Adrenal gland (tissue), 9 donors: ENCODE measurements at regions not wholly inside any gene's neighbourhood (a gene's known extent, or its start where the extent isn't known, plus 50 kb on each side); places are given as distances from the start of the nearest gene placed in this dataset.

Experiments used
- DNase-seq, 7 donors: peaks; one replicate each; pipeline ENCODE4 v3.0.0-alpha.2; 2019 to 2020
- H3K27ac ChIP-seq, 5 donors: fragments of 200-600 bp; sonication (generic) in 4 of 5; 1 replicate in 3 of 5; 2 replicates in 2 of 5; pipeline versions ENCODE4 v1.5.1 to v1.8.0; 2016 to 2020; ENCODE audit warnings: mild to moderate bottlenecking in 1 of 5
- H3K27me3 ChIP-seq: fragments of 200-600 bp; 2 replicates; pipeline ENCODE4 v1.8.0; 2021
- H3K36me3 ChIP-seq, 2 donors: fragments of 200-600 bp; replicated peaks in 1 of 2; 1 replicate in 1 of 2; 2 replicates in 1 of 2; pipeline versions ENCODE4 v1.5.1 to v1.8.0; 2018 to 2022
- H3K4me1 ChIP-seq, 2 donors: fragments of 200-600 bp; replicated peaks in 1 of 2; 1 replicate in 1 of 2; 2 replicates in 1 of 2; pipeline versions ENCODE4 v1.5.1 to v1.8.0; 2018 to 2021
- H3K4me3 ChIP-seq, 4 donors: fragments of 200-600 bp; sonication (generic) in 3 of 4; one replicate each; pipeline ENCODE4 v1.5.1; 2016 to 2018
- H3K9me3 ChIP-seq, 3 donors: fragments of 200-600 bp; sonication (generic) in 1 of 3; replicated peaks in 1 of 3; 1 replicate in 2 of 3; 2 replicates in 1 of 3; pipeline versions ENCODE4 v1.5.1 to v1.8.0; 2016 to 2021
- CTCF ChIP-seq, 6 experiments: fragments of 450-650 bp in 4 of 6; fragments of 200-600 bp in 2 of 6; sonication (generic) in 1 of 6; IDR thresholded peaks; 1 replicate in 5 of 6; 2 replicates in 1 of 6; pipeline versions ENCODE4 v1.5.1 to v1.8.0; 2016 to 2021; ENCODE audit warnings: antibody characterized with exemption in 6 of 6, mild to moderate bottlenecking in 2 of 6, moderate library complexity in 1 of 6
- POLR2A ChIP-seq, 2 donors: fragments of 450-650 bp; IDR thresholded peaks; one replicate each; pipeline ENCODE4 v1.6.1; 2017; ENCODE audit warnings: antibody characterized with exemption in 2 of 2, mild to moderate bottlenecking in 2 of 2, moderate library complexity in 1 of 2
- WGBS, 4 donors: extraction: QIAGEN DNeasy Blood & Tissue Kit in 2 of 4; methylation state at CpG; one replicate each; pipeline versions ENCODE4 v1.1.5 to v1.1.7; 2013 to 2017; 5-methylcytosine and 5-hydroxymethylcytosine counted together
- intact Hi-C, 2 donors: fragments of 100-400 bp; cut with DNase I; formaldehyde crosslinking; loops; one replicate each; pipeline versions ENCODE4 v1.14.1 to v1.15.0; 2022 to 2023
- donor health status: healthy with polysubstance abuse.
- donor health status: Bipolar disorder and iron deficiency.
- donor health status: DM: yes; HTN: yes; CAD: no.
- donor health status: DM: no; HTN: no; CAD: no.
- donor health status: DM: no; HTN: no; CAD: no.

- H3K27me3 ChIP-seq = no peaks in the 10 kb centered on the region
- H3K4me1 ChIP-seq = no peaks in the 10 kb centered on the region
- intact Hi-C loops = no loop called here
- no peaks in the 10 kb centered on the region for H3K36me3 ChIP-seq
- no peak for DNase-seq
- H3K9me3 ChIP-seq = no peaks in the 10 kb centered on the region
- TF ChIP-seq CTCF (IDR thresholded peaks at IDR 0.05) (no peak), POLR2A (IDR thresholded peaks at IDR 0.05) (no peak)
- H3K27ac ChIP-seq = no peak overlapping the region
- 83 to 86% (median 85%) methylated on average over 2 of the region's 2 CpGs for WGBS, 4 donors
- H3K4me3 ChIP-seq = no peak overlapping the region
These were observed 448.9 kb upstream of the PABPC4L start for GRCh38 chr4:134650461-134650860.

GRCh38 chr4:134645778-134646177 is 444.2 kb upstream of the PABPC4L start:
- intact Hi-C loops = no loop called here
- Histone ChIP-seq H3K4me1 (no peaks in the 10 kb centered on the region), H3K9me3 (no peaks in the 10 kb centered on the region), H3K4me3 (no peak overlapping the region), H3K36me3 (no peaks in the 10 kb centered on the region), H3K27me3 (no peaks in the 10 kb centered on the region), H3K27ac (no peak overlapping the region)
- WGBS, 4 donors = 92 to 97% (median 94%) methylated on average over 2 of the region's 2 CpGs
- no peak for DNase-seq
- TF ChIP-seq POLR2A (IDR thresholded peaks at IDR 0.05) (no peak), CTCF (IDR thresholded peaks at IDR 0.05) (no peak)

- Histone ChIP-seq H3K4me1 (no peaks in the 10 kb centered on the region), H3K27ac (no peak overlapping the region), H3K36me3 (no peaks in the 10 kb centered on the region), H3K4me3 (no peak overlapping the region), H3K9me3 (no peaks in the 10 kb centered on the region), H3K27me3 (no peaks in the 10 kb centered on the region)
- DNase-seq = no peak
- intact Hi-C loops = no loop called here
- no peak for TF ChIP-seq CTCF (IDR thresholded peaks at IDR 0.05)
- 46 to 54% (median 49%) methylated on average over 7 of the region's 7 CpGs for WGBS, 4 donors
These were observed 434.9 kb upstream of the PABPC4L start for GRCh38 chr4:134636338-134637051.

- intact Hi-C loops = no loop called here
- TF ChIP-seq CTCF (IDR thresholded peaks at IDR 0.05) (no peak), POLR2A (IDR thresholded peaks at IDR 0.05) (no peak)
- H3K27me3 ChIP-seq = no peaks in the 10 kb centered on the region
- H3K27ac ChIP-seq = no peak overlapping the region
- 65 to 70% (median 66%) methylated on average over 7 of the region's 7 CpGs for WGBS, 4 donors
- no peaks in the 10 kb centered on the region for H3K9me3 ChIP-seq
- no peaks in the 10 kb centered on the region for H3K4me1 ChIP-seq
- H3K36me3 ChIP-seq = no peaks in the 10 kb centered on the region
- H3K4me3 ChIP-seq = no peak overlapping the region
- no peak for DNase-seq
These were observed 432.7 kb upstream of the PABPC4L start for GRCh38 chr4:134634301-134634700.
